ENCODE measurements at regions not wholly inside any gene's neighbourhood (a gene's known extent, or its start where the extent isn't known, plus 50 kb on each side); places are given as distances from the start of the nearest gene placed in this dataset.

GRCh38 chrX:110600745-110601310, 194.8 kb downstream of the CHRDL1 start:
- Histone ChIP-seq H4K20me1 (ENCODE audit: control insufficient read depth, extremely low read depth, insufficient read depth, low read length) (no peaks in the 10 kb centered on the region), H3K4me3 (ENCODE audit: control insufficient read depth in 2 of 3, extremely low read depth in 1 of 3, insufficient read depth in 2 of 3, low read depth in 1 of 3, low read length in 3 of 3) (no peak overlapping the region), H3K9me3 (ENCODE audit: control insufficient read depth, low read depth, low read length) (no peaks in the 10 kb centered on the region), H3K79me2 (ENCODE audit: control insufficient read depth, insufficient read depth, low read length) (no peaks in the 10 kb centered on the region), H3K9ac (ENCODE audit: control insufficient read depth, extremely low read depth, insufficient read depth, low read length) (no peak overlapping the region), H3K4me2 (ENCODE audit: control insufficient read depth, extremely low read depth, insufficient read depth, low read depth, low read length) (no peak overlapping the region), H3K9me1 (ENCODE audit: control insufficient read depth, extremely low read depth, insufficient read depth, low read length) (no peaks in the 10 kb centered on the region), H3K27me3 (ENCODE audit: control insufficient read depth, extremely low read depth, insufficient read depth, low read length) (no peaks in the 10 kb centered on the region), H3K27ac (ENCODE audit: control insufficient read depth, insufficient read depth, low read length) (no peak overlapping the region), H3K4me1 (ENCODE audit: control insufficient read depth, extremely low read depth, insufficient read depth, low read length) (no peaks in the 10 kb centered on the region), H2AFZ (ENCODE audit: control insufficient read depth, low read length) (no peak overlapping the region), H3K36me3 (ENCODE audit: control insufficient read depth in 2 of 2, extremely low read depth in 1 of 2, insufficient read depth in 2 of 2, low read length in 2 of 2) (no peaks in the 10 kb centered on the region)
- TF ChIP-seq CTCF (optimal IDR thresholded peaks at IDR 0.05 in 1 of 3, IDR thresholded peaks at IDR 0.05 in 1 of 3, conservative IDR thresholded peaks at IDR 0.05 in 1 of 3; ENCODE audit: extremely low read depth in 1 of 3, insufficient read depth in 2 of 3, low read length in 3 of 3) (no peak), EZH2 (IDR thresholded peaks at IDR 0.05; ENCODE audit: low read length) (no peak)
- FAIRE-seq (no peak), DNase-seq (ENCODE audit: low read depth, low spot score) (no peak)
- dilution Hi-C loops (cut with MboI; ENCODE audit: extremely low pct_ligation_motif_present, low sequenced_read_pairs) = no loop called here

GRCh38 chrX:110614596-110614995, 181.0 kb downstream of the CHRDL1 start:
- Histone ChIP-seq H3K4me3 (ENCODE audit: control insufficient read depth in 2 of 3, extremely low read depth in 1 of 3, insufficient read depth in 2 of 3, low read depth in 1 of 3, low read length in 3 of 3) (no peak overlapping the region), H4K20me1 (ENCODE audit: control insufficient read depth, extremely low read depth, insufficient read depth, low read length) (no peaks in the 10 kb centered on the region), H3K9ac (ENCODE audit: control insufficient read depth, extremely low read depth, insufficient read depth, low read length) (no peak overlapping the region), H3K9me1 (ENCODE audit: control insufficient read depth, extremely low read depth, insufficient read depth, low read length) (no peaks in the 10 kb centered on the region), H3K36me3 (ENCODE audit: control insufficient read depth in 2 of 2, extremely low read depth in 1 of 2, insufficient read depth in 2 of 2, low read length in 2 of 2) (no peaks in the 10 kb centered on the region), H3K79me2 (ENCODE audit: control insufficient read depth, insufficient read depth, low read length) (no peaks in the 10 kb centered on the region), H3K4me2 (ENCODE audit: control insufficient read depth, extremely low read depth, insufficient read depth, low read depth, low read length) (no peak overlapping the region), H3K27me3 (ENCODE audit: control insufficient read depth, extremely low read depth, insufficient read depth, low read length) (no peaks in the 10 kb centered on the region), H3K27ac (ENCODE audit: control insufficient read depth, insufficient read depth, low read length) (no peak overlapping the region), H3K4me1 (ENCODE audit: control insufficient read depth, extremely low read depth, insufficient read depth, low read length) (no peaks in the 10 kb centered on the region), H3K9me3 (ENCODE audit: control insufficient read depth, low read depth, low read length) (no peaks in the 10 kb centered on the region), H2AFZ (ENCODE audit: control insufficient read depth, low read length) (no peak overlapping the region)
- FAIRE-seq = no peak
- no peak for DNase-seq (ENCODE audit: low read depth, low spot score)
- dilution Hi-C loops (cut with MboI; ENCODE audit: extremely low pct_ligation_motif_present, low sequenced_read_pairs) = no loop called here
- no peak for TF ChIP-seq CTCF (optimal IDR thresholded peaks at IDR 0.05 in 1 of 3, IDR thresholded peaks at IDR 0.05 in 1 of 3, conservative IDR thresholded peaks at IDR 0.05 in 1 of 3; ENCODE audit: extremely low read depth in 1 of 3, insufficient read depth in 2 of 3, low read length in 3 of 3)
- TF ChIP-seq EZH2 (IDR thresholded peaks at IDR 0.05; ENCODE audit: low read length) = no peak

All from keratinocyte (primary cell).